ENCODE measurements at regions not wholly inside any gene's neighbourhood (a gene's known extent, or its start where the extent isn't known, plus 50 kb on each side); places are given as distances from the start of the nearest gene placed in this dataset.

DNA sequence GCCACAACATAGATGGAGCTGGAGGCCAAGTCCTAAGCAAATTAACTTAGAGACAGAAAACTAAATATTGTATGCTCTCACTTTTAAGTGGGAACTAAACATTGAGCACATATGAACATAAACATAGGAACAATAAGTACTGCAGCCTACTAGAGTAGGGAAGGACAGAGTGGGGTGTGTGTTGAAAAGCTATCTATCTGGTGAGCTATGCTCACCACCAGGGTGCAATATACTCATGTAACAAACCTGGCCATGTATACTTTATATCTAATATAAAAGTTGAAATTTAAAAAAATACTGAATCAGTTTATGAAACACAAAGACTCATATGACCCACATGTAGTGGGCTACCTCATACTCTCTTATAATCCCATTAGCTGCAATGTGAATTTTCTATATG lies 1305.0 kb downstream of the LRFN5 start:
- H3K27me3 ChIP-seq: no peaks in the 10 kb centered on the region
- H3K4me3 ChIP-seq (replicated peaks in 1 of 3): no peak overlapping the region
- DNase-seq: no peak
- TF ChIP-seq POLR2A (IDR thresholded peaks at IDR 0.05): no peak
- TF ChIP-seq, protein P1, sequence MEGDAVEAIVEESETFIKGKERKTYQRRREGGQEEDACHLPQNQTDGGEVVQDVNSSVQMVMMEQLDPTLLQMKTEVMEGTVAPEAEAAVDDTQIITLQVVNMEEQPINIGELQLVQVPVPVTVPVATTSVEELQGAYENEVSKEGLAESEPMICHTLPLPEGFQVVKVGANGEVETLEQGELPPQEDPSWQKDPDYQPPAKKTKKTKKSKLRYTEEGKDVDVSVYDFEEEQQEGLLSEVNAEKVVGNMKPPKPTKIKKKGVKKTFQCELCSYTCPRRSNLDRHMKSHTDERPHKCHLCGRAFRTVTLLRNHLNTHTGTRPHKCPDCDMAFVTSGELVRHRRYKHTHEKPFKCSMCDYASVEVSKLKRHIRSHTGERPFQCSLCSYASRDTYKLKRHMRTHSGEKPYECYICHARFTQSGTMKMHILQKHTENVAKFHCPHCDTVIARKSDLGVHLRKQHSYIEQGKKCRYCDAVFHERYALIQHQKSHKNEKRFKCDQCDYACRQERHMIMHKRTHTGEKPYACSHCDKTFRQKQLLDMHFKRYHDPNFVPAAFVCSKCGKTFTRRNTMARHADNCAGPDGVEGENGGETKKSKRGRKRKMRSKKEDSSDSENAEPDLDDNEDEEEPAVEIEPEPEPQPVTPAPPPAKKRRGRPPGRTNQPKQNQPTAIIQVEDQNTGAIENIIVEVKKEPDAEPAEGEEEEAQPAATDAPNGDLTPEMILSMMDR (IDR thresholded peaks at IDR 0.05): no peak
- H3K36me3 ChIP-seq: no peaks in the 10 kb centered on the region
- H3K4me1 ChIP-seq: no peaks in the 10 kb centered on the region
- intact Hi-C loops (cut with DNase I): no loop called here
- H3K27ac ChIP-seq: no peak overlapping the region
- H3K9me3 ChIP-seq: no peaks in the 10 kb centered on the region

DNA sequence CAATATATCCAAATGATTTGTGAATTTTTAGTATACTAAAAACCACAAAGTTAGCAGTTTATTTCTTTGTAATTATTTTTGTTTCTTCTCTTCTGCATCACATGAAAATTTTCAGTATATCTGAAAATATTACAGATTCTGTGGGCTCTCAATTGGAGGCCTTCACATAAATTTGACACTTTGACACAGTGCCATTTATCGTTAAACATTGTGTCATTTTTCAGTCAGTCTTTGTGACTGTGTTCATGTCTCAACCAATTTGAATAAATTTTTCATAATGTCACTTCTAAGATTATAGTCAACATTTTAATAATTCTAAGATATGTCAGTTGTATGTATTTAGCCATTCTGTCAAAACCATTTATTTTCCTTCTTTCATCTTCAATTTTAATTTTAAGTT lies 1303.0 kb downstream of the LRFN5 start:
- H3K27ac ChIP-seq: no peak overlapping the region
- H3K27me3 ChIP-seq: no peaks in the 10 kb centered on the region
- no peaks in the 10 kb centered on the region for H3K36me3 ChIP-seq
- intact Hi-C loops (cut with DNase I): no loop called here
- no peak for TF ChIP-seq POLR2A (IDR thresholded peaks at IDR 0.05)
- TF ChIP-seq, protein P1 (IDR thresholded peaks at IDR 0.05): no peak
- no peak for DNase-seq
- WGBS, 2 donors: 96 to 97% methylated on average over 1 of the region's 1 CpG
- H3K9me3 ChIP-seq: no peaks in the 10 kb centered on the region
- H3K4me3 ChIP-seq (replicated peaks in 1 of 3): no peak overlapping the region
- no peaks in the 10 kb centered on the region for H3K4me1 ChIP-seq

DNA sequence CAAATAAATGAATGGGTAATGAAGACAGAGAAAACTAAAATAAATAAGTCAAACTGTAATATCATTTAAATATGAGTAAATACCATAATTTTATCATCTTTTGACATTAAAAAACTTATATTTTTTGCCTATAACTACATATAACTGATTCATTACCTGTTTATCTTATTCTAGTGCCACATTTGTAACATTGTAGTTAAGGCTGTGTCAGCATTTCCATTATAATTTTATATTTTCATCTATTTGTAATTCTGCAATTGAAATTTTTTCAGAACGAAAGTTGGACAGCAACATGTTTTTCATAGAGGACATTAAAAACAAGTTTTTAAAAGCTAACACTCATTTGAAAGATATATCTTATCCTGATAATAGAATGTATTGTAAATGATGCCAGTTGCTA lies 1286.5 kb downstream of the LRFN5 start:
- H3K4me1 ChIP-seq: no peaks in the 10 kb centered on the region
- no peaks in the 10 kb centered on the region for H3K9me3 ChIP-seq
- H3K27me3 ChIP-seq: no peaks in the 10 kb centered on the region
- 70 to 76% methylated on average over 1 of the region's 1 CpG for WGBS, 2 donors
- H3K27ac ChIP-seq: no peak overlapping the region
- H3K4me3 ChIP-seq (replicated peaks in 1 of 3): no peak overlapping the region
- intact Hi-C loops (cut with DNase I): no loop called here
- DNase-seq: no peak
- no peaks in the 10 kb centered on the region for H3K36me3 ChIP-seq
- TF ChIP-seq, protein P1 (IDR thresholded peaks at IDR 0.05): no peak
- no peak for TF ChIP-seq POLR2A (IDR thresholded peaks at IDR 0.05)

DNA sequence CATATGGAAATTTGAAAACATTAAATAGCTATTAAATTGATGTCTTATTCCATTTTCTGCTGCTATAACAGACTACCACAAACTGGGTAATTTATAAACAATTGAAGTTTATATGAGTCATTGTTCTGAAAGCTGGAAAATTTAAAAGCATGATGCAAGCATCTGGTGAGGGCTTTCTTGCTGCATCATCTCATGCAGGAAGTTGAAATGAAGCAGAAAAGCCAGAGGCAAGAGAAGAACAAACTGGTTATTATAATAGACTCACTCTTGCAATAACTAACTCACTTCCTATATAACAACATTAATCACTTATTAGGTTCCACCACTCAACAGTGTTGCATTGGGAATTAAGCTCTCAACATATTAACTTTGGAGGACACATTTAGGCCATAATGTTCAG lies 1277.4 kb downstream of the LRFN5 start:
- Histone ChIP-seq H3K27me3 (no peaks in the 10 kb centered on the region), H3K9me3 (no peaks in the 10 kb centered on the region), H3K36me3 (no peaks in the 10 kb centered on the region), H3K27ac (no peak overlapping the region), H3K4me1 (no peaks in the 10 kb centered on the region), H3K4me3 (replicated peaks in 1 of 3) (no peak overlapping the region)
- no peak for TF ChIP-seq POLR2A (IDR thresholded peaks at IDR 0.05)
- DNase-seq: no peak
- intact Hi-C loops (cut with DNase I): no loop called here

DNA sequence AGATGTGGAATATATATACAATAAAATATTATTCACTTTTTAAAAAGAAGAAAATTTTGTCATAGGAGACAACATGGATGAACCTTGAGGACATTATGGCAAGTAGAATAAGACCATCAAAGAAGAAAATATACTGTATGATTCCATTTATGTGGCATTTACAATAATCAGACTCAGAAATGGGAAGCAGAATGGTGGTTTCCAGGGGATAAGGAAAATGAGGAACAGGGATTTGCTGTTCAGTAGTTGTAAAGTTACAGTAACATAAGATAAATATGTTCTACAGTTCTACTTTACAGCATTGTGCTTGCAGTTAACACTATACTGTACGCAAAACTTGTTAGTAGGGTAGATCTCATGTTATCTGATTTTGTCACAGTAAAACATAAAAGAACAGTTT lies 1271.0 kb downstream of the LRFN5 start:
- Histone ChIP-seq H3K9me3 (no peaks in the 10 kb centered on the region), H3K27me3 (no peaks in the 10 kb centered on the region), H3K4me3 (replicated peaks in 1 of 3) (no peak overlapping the region), H3K36me3 (no peaks in the 10 kb centered on the region), H3K4me1 (no peaks in the 10 kb centered on the region), H3K27ac (no peak overlapping the region)
- intact Hi-C loops (cut with DNase I): no loop called here
- DNase-seq: no peak
- TF ChIP-seq, protein P1 (IDR thresholded peaks at IDR 0.05): no peak
- no peak for TF ChIP-seq POLR2A (IDR thresholded peaks at IDR 0.05)
- 97 to 100% methylated on average over 1 of the region's 1 CpG for WGBS, 2 donors

DNA sequence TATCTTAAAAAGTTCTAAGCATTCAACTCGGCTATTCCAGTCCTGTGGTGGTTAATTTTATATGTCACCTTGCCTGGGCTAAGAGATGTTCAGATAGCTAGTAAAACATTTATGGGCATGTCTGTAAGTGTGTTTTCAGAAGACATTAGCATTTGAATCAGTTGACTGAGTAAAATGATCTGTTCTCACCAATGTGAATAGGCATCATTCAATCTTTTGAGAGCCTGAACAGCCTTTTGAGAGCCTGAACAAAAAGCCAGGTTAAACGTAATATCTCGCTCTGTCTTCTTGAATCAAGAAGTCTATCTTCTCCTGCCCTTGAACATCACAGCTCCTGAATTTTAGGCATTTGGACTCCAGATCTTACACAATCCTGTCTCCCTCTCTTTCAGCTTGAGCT lies 1266.1 kb downstream of the LRFN5 start:
- TF ChIP-seq, protein P1 (IDR thresholded peaks at IDR 0.05): no peak
- TF ChIP-seq POLR2A (IDR thresholded peaks at IDR 0.05): no peak
- intact Hi-C loops (cut with DNase I): no loop called here
- no peak overlapping the region for H3K4me3 ChIP-seq (replicated peaks in 1 of 3)
- H3K27me3 ChIP-seq: no peaks in the 10 kb centered on the region
- H3K9me3 ChIP-seq: no peaks in the 10 kb centered on the region
- H3K36me3 ChIP-seq: no peaks in the 10 kb centered on the region
- H3K4me1 ChIP-seq: no peaks in the 10 kb centered on the region
- H3K27ac ChIP-seq: no peak overlapping the region
- WGBS, 2 donors: 69 to 77% methylated on average over 3 of the region's 3 CpGs
- no peak for DNase-seq

Data from thyroid gland (tissue), 4 donors.